ENCODE measurements at regions not wholly inside any gene's neighbourhood (a gene's known extent, or its start where the extent isn't known, plus 50 kb on each side); places are given as distances from the start of the nearest gene placed in this dataset.

- TF ChIP-seq POLR2A (IDR thresholded peaks at IDR 0.05) (no peak), CTCF (IDR thresholded peaks at IDR 0.05) (no peak)
Observed at GRCh38 chr2:52500561-52500960, 1267.0 kb upstream of the CHAC2 start.

Data from right lobe of liver (tissue), 4 donors.